ENCODE measurements at regions not wholly inside any gene's neighbourhood (a gene's known extent, or its start where the extent isn't known, plus 50 kb on each side); places are given as distances from the start of the nearest gene placed in this dataset. TPM values are rescaled to one million over a fixed set of nuclear protein-coding genes. Genes with fewer than 3 reads are reported as not detected.

Small RNA genes lying in the stretch of these regions (small RNA-seq; reads per million reads assigned to genes)
- not detected for gene RNU6-1252P (ENCODE audit: insufficient read depth)

Measured in H1 (cell line).